ACHN (cell line): ENCODE measurements at regions not wholly inside any gene's neighbourhood (a gene's known extent, or its start where the extent isn't known, plus 50 kb on each side); places are given as distances from the start of the nearest gene placed in this dataset.

ENCODE experiments used
- DNase-seq: peaks from one replicate; pipeline ENCODE4 v3.0.0-alpha.2; 2015
- in situ Hi-C: cut with HindIII; loops from 2 replicates; pipeline ENCODE4 v1.10.0; 2017; ENCODE audit warnings: low sequenced_read_pairs, low pct_ligation_motif_present, low pct_unique_long_range_greater_than_20kb

GRCh38 chr15:77689821-77690220, 57.1 kb upstream of the LINGO1 start:
- DNase-seq, result no peak
- in situ Hi-C loops, result no loop called here

- DNase-seq, result no peak
- in situ Hi-C loops, result no loop called here
Observed at GRCh38 chr15:77688693-77689092, 56.0 kb upstream of the LINGO1 start.

DNA sequence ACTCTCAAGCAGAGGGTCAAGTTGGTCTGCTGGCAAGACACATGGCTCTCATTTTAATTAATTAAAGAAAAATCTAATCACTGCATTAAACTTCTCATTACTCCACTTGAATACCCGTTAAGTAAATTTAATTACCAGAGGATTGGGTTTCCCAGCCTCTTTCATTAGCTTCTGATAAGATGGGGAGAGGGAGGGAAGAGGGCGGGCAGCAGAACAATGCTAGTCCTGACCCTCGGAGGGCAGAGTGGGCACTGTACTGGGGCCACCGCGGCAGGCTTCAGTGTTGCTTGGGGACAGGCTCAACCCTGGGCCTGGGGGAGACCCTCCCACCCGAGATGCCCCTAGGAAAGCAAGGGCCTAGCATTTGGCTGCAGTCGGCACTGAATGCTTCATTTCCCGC, 55.6 kb upstream of the LINGO1 start:
- in situ Hi-C loops, result no loop called here
- no peak for DNase-seq

DNA sequence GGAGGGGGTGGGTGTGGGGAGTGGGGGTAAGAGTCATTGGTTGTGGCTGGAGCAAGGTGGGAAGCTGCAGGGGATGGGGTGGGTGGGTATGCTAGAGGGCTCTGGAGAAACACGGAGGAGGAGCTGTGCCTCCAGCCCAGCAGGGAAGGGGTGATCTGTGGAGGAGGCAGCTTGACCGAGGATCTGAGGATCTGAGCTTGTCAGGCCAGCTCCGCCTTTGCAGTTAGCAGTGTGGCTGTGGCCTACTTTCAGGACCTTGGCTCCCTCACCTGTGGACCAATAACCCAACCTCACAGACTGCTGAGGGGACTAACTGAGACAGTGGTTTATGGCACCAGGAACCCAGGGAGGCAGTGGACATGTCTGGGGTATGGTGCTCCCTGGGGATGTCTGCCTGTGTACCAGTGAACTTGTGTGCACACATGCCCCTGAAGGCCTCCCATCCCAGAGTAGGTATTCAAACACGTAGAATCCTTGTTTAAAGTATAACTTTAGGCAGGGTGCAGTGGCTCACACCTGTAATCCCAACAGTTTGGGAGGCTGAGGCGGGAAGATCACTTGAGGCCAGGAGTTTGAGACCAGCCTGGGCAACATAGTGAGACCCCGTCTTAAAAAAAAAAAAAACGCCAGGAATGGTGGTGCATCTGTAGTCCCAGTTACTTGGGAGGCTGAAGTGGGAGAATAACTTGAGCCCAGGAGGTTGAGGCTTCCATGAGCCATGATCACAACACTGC, 52.5 kb upstream of the LINGO1 start:
- DNase-seq, result no peak
- in situ Hi-C loops, result no loop called here

DNA sequence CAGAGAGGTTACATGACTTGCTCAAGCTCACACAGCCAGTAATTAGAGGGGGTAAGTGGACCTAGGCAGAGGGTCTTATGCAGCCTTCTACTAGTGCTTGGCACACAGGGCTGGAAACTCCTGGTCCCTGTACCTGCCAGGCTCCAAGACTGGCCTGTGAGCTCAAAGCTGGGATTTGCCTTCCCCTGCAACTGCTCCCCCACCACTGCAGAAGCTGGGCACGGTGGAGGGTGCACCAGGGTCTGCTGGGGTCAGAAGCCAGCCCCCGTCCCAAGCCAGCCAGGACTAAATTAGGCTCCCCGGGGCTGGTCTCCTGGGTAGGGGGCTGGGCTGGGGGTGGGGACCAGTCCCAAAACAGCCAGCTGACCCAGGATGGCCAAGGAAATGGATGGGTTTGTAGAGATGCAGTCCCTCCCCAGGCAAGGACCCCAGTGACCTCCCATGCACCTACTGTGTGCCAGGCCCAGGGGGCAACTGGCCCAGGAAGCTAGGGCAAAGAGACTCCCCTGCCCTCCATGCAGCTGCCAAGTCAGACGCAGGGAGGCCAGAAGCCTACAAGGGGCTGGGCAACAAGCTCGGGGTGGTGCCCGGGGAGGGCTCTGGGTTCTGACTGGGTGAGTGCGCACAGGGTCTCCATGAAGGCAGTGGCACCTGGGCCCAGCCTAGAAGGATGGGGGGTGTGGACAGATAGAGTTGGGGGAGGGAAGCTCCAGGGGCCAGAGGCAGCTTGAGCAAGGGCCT, 51.8 kb upstream of the LINGO1 start:
- in situ Hi-C loops, result no loop called here

GRCh38 chr15:77682564-77682963, 49.9 kb upstream of the LINGO1 start:
- DNase-seq, result no peak
- in situ Hi-C loops, result no loop called here

More for the DNA sequence above, 51.8 kb upstream of the LINGO1 start:
- no peak for DNase-seq
